Medulla oblongata (tissue), 1 donor: ENCODE measurements at regions not wholly inside any gene's neighbourhood (a gene's known extent, or its start where the extent isn't known, plus 50 kb on each side); places are given as distances from the start of the nearest gene placed in this dataset.
"Not testable (repeated sequence)": the region's sequence is repeated elsewhere in the genome, so short reads cannot be mapped to it uniquely, and the experiment has no call there.

Experiments
- DNase-seq: peaks from one replicate; pipeline ENCODE4 v3.0.0-alpha.2; 2015; ENCODE audit errors: extremely low spot score

DNA sequence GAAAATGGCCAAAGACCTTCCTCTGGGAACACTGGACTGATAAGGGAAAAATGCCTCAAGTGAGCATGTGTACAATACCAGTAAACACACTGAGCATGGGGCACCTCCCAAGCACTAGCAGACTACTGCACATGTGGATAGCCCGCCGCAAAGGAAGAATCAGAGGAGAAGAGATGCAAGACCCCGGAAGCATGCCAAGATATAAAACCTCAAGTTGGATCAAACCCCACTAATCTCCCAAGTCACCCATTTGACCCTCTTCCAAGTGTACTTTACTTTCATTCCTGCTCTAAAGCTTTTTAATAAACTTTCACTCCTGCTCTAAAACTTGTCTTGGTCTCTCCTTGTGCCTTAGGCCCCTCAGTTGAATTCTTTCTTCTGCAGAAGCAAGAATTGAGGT, 121.1 kb upstream of the PLAAT1 start:
- no peak for DNase-seq

DNA sequence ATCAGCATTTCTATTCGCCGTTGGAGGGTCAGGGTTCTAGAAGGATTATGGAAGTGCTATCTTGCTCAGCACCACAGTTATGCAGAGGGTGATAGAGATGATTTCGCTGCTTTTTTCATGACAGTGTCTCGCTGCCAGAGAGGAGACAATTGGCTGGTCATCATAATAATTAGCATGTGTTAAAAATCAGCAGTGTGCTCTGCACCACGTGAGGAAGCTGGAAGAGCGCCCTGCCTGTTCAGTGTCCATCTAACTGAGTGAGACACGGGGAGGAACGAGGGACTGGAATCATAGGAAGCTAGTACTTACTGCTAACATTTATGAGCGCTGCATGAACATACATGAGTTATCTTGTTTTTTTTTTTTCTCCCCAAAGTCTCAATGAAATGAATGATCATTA, 116.2 kb upstream of the PLAAT1 start:
- DNase-seq: peak; percentile 50

DNA sequence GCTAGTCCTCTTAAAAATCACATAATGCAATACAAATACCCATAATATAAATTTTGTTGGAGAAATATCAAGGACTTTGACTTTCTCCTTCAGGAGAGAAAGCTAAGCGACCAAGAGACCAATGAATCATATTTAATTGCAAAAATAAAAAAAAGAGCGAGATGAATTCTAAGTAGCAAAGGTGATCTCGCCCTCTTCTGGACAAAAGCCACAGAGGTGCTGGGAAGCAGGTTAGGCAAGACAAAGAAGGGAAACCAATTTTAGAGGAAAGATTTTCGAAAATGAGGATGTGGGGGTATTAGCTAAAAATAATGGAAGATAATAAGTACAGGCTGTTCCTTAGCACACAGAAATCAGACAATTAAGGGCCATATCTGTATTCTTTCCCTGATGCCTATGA, 111.4 kb upstream of the PLAAT1 start:
- DNase-seq: no peak

DNA sequence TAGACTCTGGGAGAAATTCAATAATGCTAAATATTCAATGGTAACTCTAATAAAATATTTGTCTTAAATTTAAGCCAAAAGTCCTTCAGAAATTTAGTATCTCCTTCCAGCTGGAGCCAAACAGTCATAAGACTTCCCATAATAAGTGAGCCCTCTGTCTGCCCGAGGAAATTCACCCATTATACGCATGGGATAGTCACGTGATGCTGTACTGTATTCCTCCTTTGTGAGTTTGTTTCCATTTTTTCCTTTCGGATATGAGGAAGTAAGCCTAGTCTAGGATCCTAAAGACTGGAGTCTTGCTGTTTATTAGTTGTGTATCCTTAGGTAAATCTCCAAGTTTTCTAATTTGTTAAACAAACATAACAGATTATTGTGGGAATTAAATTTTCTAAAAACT, 110.4 kb upstream of the PLAAT1 start:
- no peak for DNase-seq

DNA sequence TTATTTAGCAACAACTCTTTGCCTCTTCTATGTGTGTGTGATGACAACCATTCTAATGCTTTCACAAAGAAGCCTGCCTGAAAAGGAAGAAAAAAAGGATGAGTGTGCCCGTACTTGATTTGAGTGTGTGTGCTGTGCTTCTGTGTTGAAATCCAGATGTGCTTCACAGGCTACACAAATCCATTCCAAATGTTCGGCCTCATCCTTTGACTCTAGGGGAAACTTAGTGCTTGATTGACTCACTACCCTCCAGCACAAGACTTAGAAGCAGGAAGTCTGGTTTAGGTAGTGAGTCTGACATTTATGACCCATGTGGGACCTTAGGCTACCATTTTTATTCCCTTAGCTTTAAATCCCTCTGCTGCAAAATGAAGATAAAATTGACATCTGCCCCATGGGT, 108.8 kb upstream of the PLAAT1 start:
- DNase-seq: no peak

DNA sequence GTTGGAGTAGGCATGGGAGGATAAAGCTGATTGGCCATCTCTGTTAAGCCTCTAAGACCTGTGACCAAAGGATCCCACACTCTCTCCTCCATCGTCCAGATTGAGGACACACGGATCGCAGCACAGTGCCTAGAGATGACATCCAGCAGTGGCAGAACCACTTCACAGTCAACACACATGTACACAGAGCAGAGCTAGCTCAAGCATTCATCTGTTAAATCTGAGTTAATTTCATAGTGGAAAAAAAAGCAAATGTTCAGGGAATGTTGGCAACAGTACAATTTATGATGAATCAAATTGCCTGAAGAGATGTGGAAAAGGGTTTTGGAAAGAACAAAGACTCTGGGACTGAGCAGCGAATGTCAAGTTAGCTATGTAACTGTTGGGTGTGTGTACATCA, 108.1 kb upstream of the PLAAT1 start:
- no peak for DNase-seq

DNA sequence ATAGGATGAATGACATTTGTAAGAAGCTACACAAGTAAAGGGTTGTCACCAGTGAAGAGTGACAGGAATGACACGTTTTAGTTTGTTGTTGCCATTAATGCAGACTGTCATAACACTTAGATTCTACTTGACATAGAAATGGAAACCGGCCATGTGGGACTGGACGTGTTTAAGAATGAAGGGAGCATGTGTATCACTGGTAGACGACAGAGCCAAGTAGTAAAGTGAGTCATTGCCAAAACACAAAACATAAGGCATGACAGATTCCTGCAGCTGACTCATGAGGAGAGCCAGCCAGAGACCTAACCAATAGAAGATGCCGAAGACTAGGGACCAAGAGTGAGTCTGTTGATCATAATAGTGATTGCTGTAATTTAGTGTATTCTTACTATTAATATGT, 106.2 kb upstream of the PLAAT1 start:
- DNase-seq: no peak

DNA sequence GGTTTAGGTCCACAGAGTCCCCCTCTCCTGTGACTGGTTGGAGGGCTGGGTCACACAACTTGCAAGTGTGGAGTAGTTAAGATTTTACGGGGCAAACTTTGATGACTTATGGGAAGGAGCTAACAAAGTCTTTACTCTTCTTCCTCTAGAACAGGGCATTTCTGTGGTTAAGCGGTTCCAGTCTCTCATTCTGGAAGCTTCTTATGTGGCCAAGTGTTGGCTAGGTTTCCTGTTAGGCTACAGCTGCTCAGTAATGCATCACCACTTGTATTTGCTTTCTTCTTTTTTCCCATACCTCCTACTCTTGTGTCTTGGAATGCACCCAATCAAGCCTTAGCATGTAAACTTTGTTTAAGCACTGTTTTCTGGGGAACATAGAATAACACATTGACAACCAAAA, 100.6 kb upstream of the PLAAT1 start:
- no peak for DNase-seq

DNA sequence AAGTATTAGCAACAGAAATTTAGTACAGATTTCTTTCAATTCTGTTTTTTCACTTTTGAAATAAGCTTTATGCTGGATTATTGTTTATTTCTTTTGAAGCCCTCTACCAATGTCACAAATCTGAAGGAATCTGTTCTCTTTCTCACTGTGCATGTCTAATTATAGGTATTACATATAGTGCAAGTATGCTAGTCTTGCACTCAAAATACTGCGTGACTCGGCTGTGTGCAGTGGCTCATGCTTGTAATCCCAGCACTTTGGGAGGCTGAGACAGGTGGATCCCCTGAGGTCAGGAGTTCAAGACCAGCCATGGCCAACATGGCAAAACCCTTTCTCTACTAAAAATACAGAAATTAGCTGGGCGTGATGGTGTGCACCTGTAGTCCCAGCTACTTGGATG, 95.8 kb upstream of the PLAAT1 start:
- no peak for DNase-seq

DNA sequence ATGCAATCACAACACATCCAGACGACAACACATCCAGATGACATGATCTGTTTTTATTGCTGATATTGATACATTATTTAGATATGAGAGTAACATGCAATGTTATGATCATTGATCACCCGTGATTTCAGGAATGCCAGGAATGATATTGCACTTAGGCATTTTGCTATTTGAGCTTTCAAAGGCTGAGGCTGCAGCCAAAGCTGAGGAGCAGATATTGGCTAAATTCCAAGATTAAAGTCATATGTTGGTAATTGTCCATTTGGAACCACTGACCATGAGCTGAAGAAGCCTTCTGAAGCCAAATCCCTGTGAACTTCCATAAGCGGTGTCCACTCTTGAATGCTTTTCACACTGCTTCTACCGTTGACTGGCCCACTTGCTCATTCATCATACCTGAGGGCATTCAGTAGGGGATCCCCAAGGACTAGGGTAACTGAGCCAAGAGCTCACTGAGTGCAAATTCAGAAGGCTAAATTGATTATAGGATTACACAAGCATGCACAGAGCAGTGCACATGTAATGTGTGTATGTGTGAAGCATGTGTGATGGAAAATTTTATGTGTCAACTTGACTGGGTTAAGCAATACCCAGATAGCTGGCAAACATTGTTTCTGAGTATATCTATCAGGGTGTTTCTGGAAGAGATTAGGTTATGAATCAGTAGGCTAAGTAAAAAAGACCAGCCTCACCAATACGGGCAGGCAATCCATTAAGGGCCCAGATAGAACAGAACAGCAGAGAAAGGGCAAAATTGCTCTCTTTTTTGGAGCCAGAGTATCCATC, 92.1 kb upstream of the PLAAT1 start:
- DNase-seq: no peak

DNA sequence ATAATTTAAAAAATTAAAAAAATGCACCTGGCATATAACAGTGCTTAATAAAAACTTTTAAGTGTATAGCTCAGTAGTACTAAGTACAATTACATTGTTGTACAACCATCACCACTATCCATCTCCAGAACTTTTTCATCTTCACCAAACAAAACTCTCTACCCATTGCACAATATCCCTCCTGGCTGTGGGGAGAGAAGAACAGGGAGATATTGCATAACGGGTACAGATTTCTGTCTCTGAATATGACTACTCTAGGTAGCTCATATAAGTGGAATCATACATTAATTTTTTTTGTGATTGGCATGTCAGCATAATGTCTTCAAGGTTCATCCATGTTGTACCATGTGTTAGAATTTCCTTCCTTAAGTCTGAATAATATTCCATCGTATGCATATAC, 91.0 kb upstream of the PLAAT1 start:
- no peak for DNase-seq

DNA sequence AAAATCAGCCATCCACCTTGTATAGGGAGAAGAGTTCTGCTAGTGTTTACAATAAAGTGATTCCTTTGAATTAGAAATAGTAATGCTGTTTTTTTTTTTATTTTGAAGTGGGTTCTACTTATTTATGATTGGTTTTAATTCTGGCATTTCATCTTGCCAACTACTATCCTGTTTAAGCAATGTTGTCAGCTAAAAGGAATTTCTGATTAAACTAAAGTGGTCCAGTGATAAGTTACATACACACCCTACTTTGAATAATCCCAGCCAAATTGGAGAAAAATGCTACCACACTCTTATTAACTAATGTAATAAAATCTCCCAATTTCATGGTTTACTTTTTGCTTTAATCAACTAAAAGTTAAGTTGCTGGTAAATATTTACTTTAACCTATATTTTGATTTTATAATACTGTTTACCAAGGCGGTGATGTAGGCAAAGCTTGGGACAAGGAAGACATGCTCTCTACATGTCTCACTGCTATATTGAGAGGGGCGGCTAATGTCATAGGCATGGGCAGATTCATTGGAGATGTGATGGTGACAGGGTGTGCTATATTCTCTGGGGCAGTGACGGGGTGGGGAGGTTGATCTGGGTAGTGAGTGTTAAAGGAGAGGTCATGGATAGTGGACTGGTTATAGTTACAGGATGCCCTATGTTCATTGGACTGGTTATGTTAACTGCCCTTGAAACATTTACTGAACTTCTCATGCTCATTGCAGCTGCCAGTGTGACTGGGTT, 85.8 kb upstream of the PLAAT1 start:
- not testable (repeated sequence) for DNase-seq

DNA sequence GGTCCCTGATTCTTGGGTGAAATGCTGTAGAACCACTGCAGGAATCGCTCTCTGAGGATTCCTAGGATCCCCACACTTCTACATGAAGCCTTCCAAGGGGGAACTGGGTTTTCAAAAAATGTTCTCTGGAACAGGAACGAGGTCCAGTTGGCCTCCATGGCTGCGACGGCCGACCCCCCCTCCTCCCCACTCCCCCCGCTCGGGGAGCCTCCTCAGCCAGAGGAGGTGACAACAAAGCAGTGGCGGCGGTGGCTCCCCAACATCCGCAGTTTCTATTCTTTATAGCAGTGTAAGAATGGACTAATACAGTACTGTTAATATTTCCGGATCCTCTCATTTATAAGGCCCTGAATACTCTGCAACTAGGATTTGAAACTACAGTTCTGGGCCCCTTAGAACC, 84.0 kb upstream of the PLAAT1 start:
- no peak for DNase-seq

DNA sequence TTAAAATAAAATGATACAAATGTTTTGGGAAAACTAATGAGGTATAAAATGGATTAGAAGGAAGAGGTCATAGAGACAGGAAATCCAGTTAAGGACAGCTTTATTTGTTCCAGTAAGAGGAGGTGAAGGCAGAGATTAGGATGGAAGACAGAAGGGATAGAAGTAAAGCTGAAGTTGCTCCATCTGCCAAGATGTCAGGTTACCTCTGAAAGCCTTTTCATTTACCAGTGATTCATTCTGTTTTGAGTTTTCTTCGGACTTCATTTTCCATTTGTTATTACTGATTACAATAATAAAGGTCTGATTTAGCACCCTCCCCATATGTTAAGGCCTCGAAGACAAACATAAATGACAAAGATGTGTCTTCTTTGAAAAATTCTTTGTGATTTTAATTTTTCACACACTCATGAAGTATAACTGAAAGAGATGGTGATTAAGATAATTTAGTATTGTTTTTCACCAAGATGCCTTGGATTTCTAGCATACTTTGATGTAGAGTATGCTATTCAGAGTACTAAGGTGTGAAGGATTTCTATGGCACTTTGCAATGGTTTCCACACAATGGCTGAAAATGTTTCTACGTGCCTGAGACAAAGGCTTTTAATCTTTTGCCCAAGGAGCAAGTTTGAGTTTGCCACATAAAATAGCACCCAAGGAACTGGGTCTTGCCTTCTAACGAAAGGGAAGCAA, 75.4 kb upstream of the PLAAT1 start:
- no peak for DNase-seq

DNA sequence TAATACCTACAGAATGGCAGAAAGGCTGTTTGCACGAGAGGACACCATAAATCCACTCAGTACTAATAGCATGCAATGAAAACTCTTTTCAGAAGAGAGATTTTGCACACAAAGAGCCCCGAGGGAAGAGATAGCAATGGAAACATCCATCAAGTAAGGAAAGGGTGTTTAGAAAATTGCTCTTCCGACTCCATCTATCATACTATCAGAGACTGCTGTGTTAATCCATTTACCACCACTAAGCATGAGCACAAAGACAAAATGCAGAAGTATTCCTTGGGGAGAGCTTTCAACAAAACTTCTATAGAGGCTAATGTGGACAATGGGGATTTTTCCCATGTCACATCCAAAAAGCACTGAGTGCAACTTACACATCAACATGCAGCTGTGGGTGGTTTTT, 72.1 kb upstream of the PLAAT1 start:
- no peak for DNase-seq

DNA sequence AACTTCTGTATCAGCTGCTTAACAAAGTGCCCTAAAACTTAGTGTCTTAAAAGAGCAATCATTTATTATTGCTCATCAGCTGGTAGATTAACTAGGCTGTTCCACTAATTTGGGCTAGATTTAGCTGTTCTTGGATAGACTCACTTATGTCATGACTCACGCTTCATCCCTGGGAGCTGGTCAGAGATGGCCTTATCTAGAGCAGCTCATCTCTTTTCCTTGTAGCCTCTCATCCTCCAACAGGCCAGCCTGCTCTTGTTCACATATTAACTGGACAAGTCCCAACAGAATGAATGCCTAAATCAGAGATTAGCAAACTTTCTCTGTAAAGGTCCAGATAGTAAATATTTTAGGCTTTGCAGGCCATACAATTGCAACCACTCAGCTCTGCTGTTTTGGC, 66.9 kb upstream of the PLAAT1 start:
- no peak for DNase-seq

DNA sequence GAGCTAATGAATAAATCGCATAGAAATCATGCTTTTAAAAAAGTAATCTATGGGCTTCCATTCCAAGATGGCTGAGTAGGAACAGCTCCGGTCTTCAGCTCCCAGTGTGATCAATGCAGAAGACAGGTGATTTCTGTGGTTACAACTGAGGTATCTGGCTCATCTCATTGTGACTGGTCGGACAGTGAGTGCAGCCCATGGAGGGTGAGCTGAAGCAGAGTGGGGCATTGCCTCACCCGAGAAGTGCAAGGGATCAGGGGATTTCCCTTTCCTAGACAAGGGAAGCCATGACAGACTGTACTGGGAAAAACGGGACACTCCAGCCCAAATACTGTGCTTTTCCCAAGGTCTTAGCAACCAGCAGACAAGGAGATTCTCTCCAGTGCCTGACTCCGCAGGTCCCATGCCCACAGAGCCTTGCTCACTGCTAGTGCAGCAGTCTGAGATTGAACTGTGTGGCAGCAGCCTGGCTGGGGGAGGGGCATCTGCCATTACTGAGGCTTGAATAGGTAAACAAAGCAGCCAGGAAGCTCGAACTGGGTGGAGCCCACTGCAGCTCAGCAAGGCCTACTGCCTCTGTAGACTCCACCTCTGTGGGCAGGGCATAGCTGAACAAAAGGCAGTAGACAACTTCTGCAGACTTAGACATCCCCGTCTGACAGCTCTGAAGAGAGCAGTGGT, 61.5 kb upstream of the PLAAT1 start:
- not testable (repeated sequence) for DNase-seq

DNA sequence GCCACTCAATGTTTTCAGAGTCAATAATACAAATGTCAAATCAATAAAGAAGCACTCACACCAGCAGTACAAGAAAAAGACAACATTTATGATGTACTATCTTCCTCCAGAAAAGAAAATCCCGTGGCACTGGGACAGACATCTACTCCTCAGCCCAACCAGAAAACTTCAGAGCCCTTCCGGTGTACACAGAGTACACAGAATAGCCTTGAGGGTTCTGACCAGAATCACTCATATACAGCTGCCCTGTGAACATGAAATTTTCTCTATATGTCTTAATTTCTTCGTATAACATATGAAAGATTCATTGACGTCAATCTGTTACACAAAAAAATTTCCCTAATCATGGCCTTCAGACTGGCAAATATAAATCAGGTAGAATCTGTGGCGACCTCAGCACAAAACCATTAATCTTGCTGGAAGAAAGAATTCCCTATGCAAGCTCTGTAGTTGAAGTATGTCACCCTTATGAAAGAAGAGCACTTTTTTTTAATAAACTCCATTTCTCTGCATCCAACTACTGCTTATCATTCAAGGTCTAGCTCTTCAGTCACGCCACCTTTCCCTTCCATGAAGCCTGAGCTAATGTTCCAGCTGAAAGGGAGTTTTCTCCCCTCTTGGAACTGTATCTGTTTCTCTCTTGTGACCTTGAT, 53.8 kb upstream of the PLAAT1 start:
- DNase-seq: no peak

DNA sequence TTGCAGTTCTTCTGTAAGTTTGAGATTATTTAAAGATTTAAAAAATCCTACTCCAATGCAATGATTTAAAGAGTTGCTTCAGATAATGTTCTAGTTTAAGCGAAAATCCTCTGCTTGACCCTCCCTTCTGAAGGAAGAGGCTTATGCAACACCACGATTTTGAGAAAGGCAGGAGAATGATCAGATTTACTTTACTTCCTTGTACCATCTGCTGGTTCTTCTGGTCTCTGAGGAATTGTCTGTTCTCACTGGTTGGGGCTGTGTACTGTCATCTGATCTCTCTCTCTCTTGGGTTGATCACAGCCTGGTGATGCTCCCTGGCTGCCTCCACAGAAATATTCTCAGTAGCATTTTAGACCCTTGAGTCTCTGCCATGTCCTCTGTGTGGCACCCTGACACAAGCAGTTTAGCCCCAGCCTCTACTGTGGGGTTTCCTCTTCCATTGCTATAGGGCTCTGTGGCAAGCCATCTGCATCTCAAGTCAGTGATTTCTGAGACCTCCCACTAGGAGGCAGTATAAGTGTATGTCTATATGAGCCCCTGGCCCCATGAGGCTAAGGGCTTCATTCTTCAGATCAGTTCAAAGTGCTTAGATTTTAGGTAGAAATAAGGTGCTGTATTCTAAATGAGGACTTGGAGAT, 50.8 kb upstream of the PLAAT1 start:
- DNase-seq: peak; percentile 39
